Caco-2 (cell line): ENCODE measurements at regions not wholly inside any gene's neighbourhood (a gene's known extent, or its start where the extent isn't known, plus 50 kb on each side); places are given as distances from the start of the nearest gene placed in this dataset.

Experiments used
- BruUV-seq: library from RNA; stranded (reverse); fragments of 400-500 nt; replicated peaks from 2 replicates; lab custom pipeline; 2021; lab: Mats Ljungman, UMichigan
- CTCF ChIA-PET: fragments of 300-600 bp; sonication (Branson Sonifier 250); formaldehyde crosslinking; loops from one replicate; lab custom pipeline; 2022; ENCODE audit warnings: antibody characterized with exemption; lab: Charles Lee
- POLR2A ChIA-PET: fragments of 300-600 bp; sonication (Branson Sonifier 250); formaldehyde crosslinking; loops from one replicate; lab custom pipeline; 2022; ENCODE audit warnings: antibody characterized with exemption; lab: Charles Lee
- DNase-seq, 2 experiments: peaks; one replicate each; pipeline versions ENCODE4 v3.0.0 to v3.0.0-alpha.2; 2020 to 2022
- H3K27me3 ChIP-seq: replicated peaks from 2 replicates; pipeline ENCODE4 v1.6.0; 2011; ENCODE audit warnings: low read length; ENCODE audit not compliant: control insufficient read depth, insufficient read depth
- H3K36me3 ChIP-seq: 2 replicates; pipeline ENCODE4 v1.5.1; 2011; ENCODE audit warnings: low read length; ENCODE audit not compliant: control insufficient read depth, insufficient read depth
- H3K4me1 ChIP-seq: fragments of 250-450 bp; sonication (Bioruptor Pico); 2 replicates; pipeline ENCODE4 v1.5.1; 2020; ENCODE audit warnings: mild to moderate bottlenecking
- H3K4me3 ChIP-seq: 2 replicates; pipeline ENCODE4 v1.5.1; 2011; ENCODE audit warnings: low read depth, mild to moderate bottlenecking, control low read depth, low read length
- H3K9me3 ChIP-seq: fragments of 250-450 bp; sonication (Bioruptor Pico); 2 replicates; pipeline ENCODE4 v1.5.1; 2020; ENCODE audit warnings: mild to moderate bottlenecking, moderate library complexity
- H3K27ac Mint-ChIP-seq: one replicate; pipeline ENCODE4 v1.8.0; 2022; ENCODE audit warnings: mixed read lengths; ENCODE audit not compliant: unreplicated experiment
- H3K27me3 Mint-ChIP-seq: one replicate; pipeline ENCODE4 v1.8.0; 2022; ENCODE audit warnings: mixed read lengths; ENCODE audit not compliant: insufficient read depth, unreplicated experiment
- H3K36me3 Mint-ChIP-seq: one replicate; pipeline ENCODE4 v1.8.0; 2022; ENCODE audit warnings: mild to moderate bottlenecking, mixed read lengths; ENCODE audit not compliant: insufficient read depth, unreplicated experiment
- H3K4me1 Mint-ChIP-seq: one replicate; pipeline ENCODE4 v1.8.0; 2022; ENCODE audit warnings: low read depth, mixed read lengths; ENCODE audit not compliant: unreplicated experiment
- H3K4me3 Mint-ChIP-seq: one replicate; pipeline ENCODE4 v1.8.0; 2022; ENCODE audit warnings: mild to moderate bottlenecking, moderate library complexity, mixed read lengths; ENCODE audit not compliant: unreplicated experiment
- H3K9me3 Mint-ChIP-seq: one replicate; pipeline ENCODE4 v1.8.0; 2022; ENCODE audit warnings: mixed read lengths; ENCODE audit not compliant: unreplicated experiment
- CTCF ChIP-seq, 2 experiments: fragments of 200-600 bp in 1 of 2; IDR thresholded peaks; 1 replicate in 1 of 2; 2 replicates in 1 of 2; pipeline versions ENCODE4 v1.5.1 to v1.8.0; 2011 to 2022; ENCODE audit warnings: antibody characterized with exemption in 1 of 2, control low read depth in 1 of 2, inconsistent platforms in 1 of 2, low read depth in 1 of 2, low read length in 1 of 2, mild to moderate bottlenecking in 1 of 2, moderate library complexity in 1 of 2; ENCODE audit not compliant: insufficient read depth in 1 of 2, severe bottlenecking in 1 of 2, unreplicated experiment in 1 of 2
- intact Hi-C: fragments of 100-400 bp; cut with micrococcal nuclease; formaldehyde crosslinking; loops from one replicate; pipeline ENCODE4 v1.10.0; 2022; ENCODE audit not compliant: unreplicated experiment

GRCh38 chr18:76643199-76643598 is 148.2 kb upstream of the ZNF516 start:
- no peak overlapping the region for H3K4me3 Mint-ChIP-seq
- no peak overlapping the region for H3K27ac Mint-ChIP-seq
- no peak overlapping the region for H3K4me3 ChIP-seq
- H3K4me1 Mint-ChIP-seq, result no peaks in the 10 kb centered on the region
- CTCF ChIA-PET, result no interaction called here
- no peaks in the 10 kb centered on the region for H3K9me3 ChIP-seq
- no TSS peak for BruUV-seq
- no peaks in the 10 kb centered on the region for H3K9me3 Mint-ChIP-seq
- no peaks in the 10 kb centered on the region for H3K36me3 Mint-ChIP-seq
- intact Hi-C loops, result no loop called here
- H3K36me3 ChIP-seq, result no peaks in the 10 kb centered on the region
- H3K27me3 ChIP-seq, result no peaks in the 10 kb centered on the region
- H3K27me3 Mint-ChIP-seq, result peaks cover 3% of the 10 kb centered on the region
- no peak for TF ChIP-seq CTCF (IDR thresholded peaks at IDR 0.05; ENCODE audit: insufficient read depth in 1 of 2, low read depth in 1 of 2, low read length in 1 of 2, severe bottlenecking in 1 of 2, unreplicated experiment in 1 of 2)
- DNase-seq, result no peak
- H3K4me1 ChIP-seq, result no peaks in the 10 kb centered on the region
- POLR2A ChIA-PET, result no interaction called here

GRCh38 chr18:76640438-76640837 is 145.4 kb upstream of the ZNF516 start:
- Histone ChIP-seq H3K4me1 (no peaks in the 10 kb centered on the region), H3K27me3 (no peaks in the 10 kb centered on the region), H3K36me3 (no peaks in the 10 kb centered on the region), H3K9me3 (no peaks in the 10 kb centered on the region), H3K4me3 (no peak overlapping the region)
- BruUV-seq, result no TSS peak
- H3K27me3 Mint-ChIP-seq, result peaks cover 3% of the 10 kb centered on the region
- H3K4me3 Mint-ChIP-seq, result no peak overlapping the region
- DNase-seq, result no peak
- no peaks in the 10 kb centered on the region for H3K9me3 Mint-ChIP-seq
- intact Hi-C loops, result no loop called here
- no peaks in the 10 kb centered on the region for H3K36me3 Mint-ChIP-seq
- POLR2A ChIA-PET, result no interaction called here
- no peak for TF ChIP-seq CTCF (IDR thresholded peaks at IDR 0.05; ENCODE audit: insufficient read depth in 1 of 2, low read depth in 1 of 2, low read length in 1 of 2, severe bottlenecking in 1 of 2, unreplicated experiment in 1 of 2)
- H3K27ac Mint-ChIP-seq, result no peak overlapping the region
- CTCF ChIA-PET, result no interaction called here
- no peaks in the 10 kb centered on the region for H3K4me1 Mint-ChIP-seq

- POLR2A ChIA-PET, result no interaction called here
- Mint-ChIP-seq H3K36me3 (no peaks in the 10 kb centered on the region), H3K27me3 (peaks cover 3% of the 10 kb centered on the region), H3K4me3 (no peak overlapping the region), H3K4me1 (no peaks in the 10 kb centered on the region), H3K27ac (no peak overlapping the region), H3K9me3 (no peaks in the 10 kb centered on the region)
- no peaks in the 10 kb centered on the region for H3K4me1 ChIP-seq
- intact Hi-C loops, result no loop called here
- no peaks in the 10 kb centered on the region for H3K9me3 ChIP-seq
- BruUV-seq, result no TSS peak
- CTCF ChIA-PET, result no interaction called here
- no peaks in the 10 kb centered on the region for H3K36me3 ChIP-seq
- H3K4me3 ChIP-seq, result no peak overlapping the region
- no peak for TF ChIP-seq CTCF (IDR thresholded peaks at IDR 0.05; ENCODE audit: insufficient read depth in 1 of 2, low read depth in 1 of 2, low read length in 1 of 2, severe bottlenecking in 1 of 2, unreplicated experiment in 1 of 2)
- DNase-seq, result no peak
- H3K27me3 ChIP-seq, result no peaks in the 10 kb centered on the region
Measured at GRCh38 chr18:76634564-76634963, 139.5 kb upstream of the ZNF516 start.
